ENCODE measurements at regions not wholly inside any gene's neighbourhood (a gene's known extent, or its start where the extent isn't known, plus 50 kb on each side); places are given as distances from the start of the nearest gene placed in this dataset.

GRCh38 chr5:13536933-13537332, 407.6 kb downstream of the DNAH5 start:
- TF ChIP-seq POLR2A (IDR thresholded peaks at IDR 0.05; ENCODE audit: low read depth) (no peak), POLR2AphosphoS5 (IDR thresholded peaks at IDR 0.05) (no peak), EP300 (IDR thresholded peaks at IDR 0.05) (no peak), CTCF (IDR thresholded peaks at IDR 0.05) (no peak)
- no peak for DNase-seq (ENCODE audit: extremely low spot score)
- no peaks in the 10 kb centered on the region for H3K27me3 ChIP-seq
- no peaks in the 10 kb centered on the region for H3K9me3 ChIP-seq
- no peak overlapping the region for H3K4me3 ChIP-seq
- H3K4me1 ChIP-seq: no peaks in the 10 kb centered on the region
- no peaks in the 10 kb centered on the region for H3K36me3 ChIP-seq
- 69% methylated on average over 5 of the region's 5 CpGs for WGBS
- intact Hi-C loops (cut with DNase I): no loop called here
- H3K27ac ChIP-seq (replicated peaks in 1 of 4): no peak overlapping the region

- no peak overlapping the region for H3K27ac ChIP-seq (replicated peaks in 1 of 4)
- no peaks in the 10 kb centered on the region for H3K9me3 ChIP-seq
- TF ChIP-seq EP300 (IDR thresholded peaks at IDR 0.05) (no peak), CTCF (IDR thresholded peaks at IDR 0.05) (no peak), POLR2A (IDR thresholded peaks at IDR 0.05; ENCODE audit: low read depth) (no peak), POLR2AphosphoS5 (IDR thresholded peaks at IDR 0.05) (no peak)
- no peaks in the 10 kb centered on the region for H3K27me3 ChIP-seq
- H3K36me3 ChIP-seq: no peaks in the 10 kb centered on the region
- no peak overlapping the region for H3K4me3 ChIP-seq
- 63% methylated on average over 2 of the region's 2 CpGs for WGBS
- no peaks in the 10 kb centered on the region for H3K4me1 ChIP-seq
- intact Hi-C loops (cut with DNase I): no loop called here
- no peak for DNase-seq (ENCODE audit: extremely low spot score)
Observed at GRCh38 chr5:13533833-13534232, 410.7 kb downstream of the DNAH5 start.

GRCh38 chr5:13529300-13529699, 415.2 kb downstream of the DNAH5 start:
- Histone ChIP-seq H3K36me3 (no peaks in the 10 kb centered on the region), H3K4me3 (no peak overlapping the region), H3K4me1 (no peaks in the 10 kb centered on the region), H3K9me3 (no peaks in the 10 kb centered on the region), H3K27ac (replicated peaks in 1 of 4) (no peak overlapping the region), H3K27me3 (no peaks in the 10 kb centered on the region)
- intact Hi-C loops (cut with DNase I): no loop called here
- DNase-seq (ENCODE audit: extremely low spot score): no peak
- TF ChIP-seq EP300 (IDR thresholded peaks at IDR 0.05) (no peak), CTCF (IDR thresholded peaks at IDR 0.05) (no peak), POLR2A (IDR thresholded peaks at IDR 0.05; ENCODE audit: low read depth) (no peak), POLR2AphosphoS5 (IDR thresholded peaks at IDR 0.05) (no peak)
- 65% methylated on average over 1 of the region's 1 CpG for WGBS

GRCh38 chr5:13524936-13525335, 419.6 kb downstream of the DNAH5 start:
- intact Hi-C loops (cut with DNase I): no loop called here
- H3K4me3 ChIP-seq: no peak overlapping the region

More at GRCh38 chr5:13524936-13525335, 419.6 kb downstream of the DNAH5 start:
- Histone ChIP-seq H3K4me1 (no peaks in the 10 kb centered on the region), H3K9me3 (no peaks in the 10 kb centered on the region), H3K36me3 (no peaks in the 10 kb centered on the region), H3K27me3 (no peaks in the 10 kb centered on the region), H3K27ac (replicated peaks in 1 of 4) (no peak overlapping the region)
- WGBS: 88% methylated on average over 2 of the region's 2 CpGs
- TF ChIP-seq CTCF (IDR thresholded peaks at IDR 0.05): no peak
- TF ChIP-seq EP300 (IDR thresholded peaks at IDR 0.05): no peak
- TF ChIP-seq POLR2AphosphoS5 (IDR thresholded peaks at IDR 0.05): no peak
- DNase-seq (ENCODE audit: extremely low spot score): no peak

Data from esophagus muscularis mucosa (tissue), 4 donors.